ENCODE measurements at regions not wholly inside any gene's neighbourhood (a gene's known extent, or its start where the extent isn't known, plus 50 kb on each side); places are given as distances from the start of the nearest gene placed in this dataset.

DNA sequence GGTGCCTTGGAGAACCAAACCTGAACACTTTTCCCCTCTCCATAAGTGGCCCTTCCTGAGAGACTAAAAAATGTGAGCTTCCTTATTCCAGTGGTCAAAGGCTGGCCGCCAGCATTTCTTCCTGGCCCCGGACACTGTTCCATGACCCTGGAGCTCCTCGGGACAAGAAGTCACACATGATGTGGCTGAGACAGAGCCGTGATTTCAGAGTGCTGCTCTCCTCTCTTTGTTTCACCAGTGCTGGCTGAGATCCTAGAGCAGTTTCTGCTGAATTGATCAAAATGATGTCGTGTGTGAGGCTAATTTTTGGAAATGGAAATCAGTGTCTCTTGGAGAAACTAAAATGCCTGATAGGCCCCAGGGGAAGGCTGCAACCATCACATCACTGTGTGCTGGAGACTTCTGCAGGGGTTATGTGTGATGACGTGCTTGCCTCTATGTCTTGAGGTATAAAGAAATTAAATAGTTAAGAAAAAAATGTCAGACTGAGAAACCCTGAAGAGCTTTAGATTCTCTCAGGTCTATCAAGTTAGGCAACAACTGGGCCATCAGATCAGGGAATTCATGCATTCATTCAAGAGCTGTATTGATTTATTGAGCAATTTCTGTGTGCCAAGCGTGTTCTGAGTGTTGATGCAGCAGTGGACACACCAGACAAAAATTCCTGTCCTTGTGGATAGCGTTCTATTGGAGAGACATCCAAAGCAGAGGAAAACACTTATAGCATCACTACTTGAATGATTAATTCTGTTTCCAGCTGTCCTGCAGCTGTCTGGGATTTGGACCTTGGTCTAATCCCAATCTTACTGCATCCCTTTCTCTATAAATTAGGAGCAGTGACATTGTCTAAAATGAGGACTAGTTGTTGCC lies 72.7 kb upstream of the CCN6 start:
- TF ChIP-seq CTCF (IDR thresholded peaks at IDR 0.05), result no peak
- TF ChIP-seq POLR2A (IDR thresholded peaks at IDR 0.05), result no peak

All from testis (tissue), 2 donors.